HG03432 (cell line): ENCODE measurements at regions not wholly inside any gene's neighbourhood (a gene's known extent, or its start where the extent isn't known, plus 50 kb on each side); places are given as distances from the start of the nearest gene placed in this dataset.
A peak's percentile ranks its signal among the peaks of the same experiment; 100 is the strongest.

ENCODE experiments used
- ATAC-seq: cut with Tn5 transposase; IDR thresholded peaks from one replicate; pipeline ENCODE4 v1.9.1; 2021; ENCODE audit warnings: mild to moderate bottlenecking, moderate library complexity; ENCODE audit not compliant: unreplicated experiment

DNA sequence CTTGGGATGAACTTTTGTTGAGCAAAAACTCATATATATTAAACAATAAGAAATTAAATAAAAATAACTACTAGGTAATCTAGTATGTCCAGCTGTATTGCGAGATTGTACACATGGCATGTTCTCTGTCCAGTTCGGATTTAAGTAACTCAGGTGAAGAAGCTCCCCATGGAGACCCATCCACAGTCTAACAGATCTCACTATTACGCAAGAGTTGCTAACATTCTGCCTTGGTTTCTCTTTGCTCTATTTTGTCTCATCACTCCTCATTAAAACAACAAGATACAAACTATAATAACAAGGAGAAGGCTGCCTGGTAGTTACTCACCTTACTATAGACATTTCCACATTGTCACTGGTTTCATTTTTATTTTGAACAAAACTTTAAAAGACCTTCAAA, 1372.3 kb upstream of the CELF2 start:
- no peak for ATAC-seq

DNA sequence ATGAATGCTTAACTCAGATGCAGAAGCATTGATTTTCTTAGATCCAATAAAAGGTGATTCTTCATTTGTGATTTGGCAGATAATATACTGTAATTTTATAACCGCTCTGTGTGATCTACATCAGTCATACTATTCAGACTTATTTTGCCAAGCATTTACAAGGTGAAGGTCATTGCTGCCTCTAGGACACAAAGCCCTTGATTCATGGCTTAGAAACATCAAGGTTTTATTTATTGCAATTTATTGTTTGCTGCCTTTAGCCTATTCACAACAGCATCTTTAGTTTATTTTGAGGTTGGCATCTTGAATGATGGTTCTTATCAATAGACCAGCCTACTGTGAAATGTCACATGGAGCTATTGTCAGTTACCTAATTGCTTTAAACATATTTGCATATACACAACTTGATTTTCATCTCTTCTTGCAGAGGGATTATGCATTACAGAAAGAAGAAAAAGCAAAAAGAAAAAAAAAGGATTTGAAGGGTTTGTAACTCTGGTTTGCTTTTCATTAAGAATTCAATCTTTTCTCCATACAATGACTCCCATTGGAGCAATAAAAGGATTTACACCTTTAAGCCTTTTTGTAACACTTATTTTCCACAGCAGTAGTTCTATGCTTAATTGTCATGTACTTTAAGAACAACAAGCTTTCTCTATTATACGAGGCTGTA, 1371.6 kb upstream of the CELF2 start:
- no peak for ATAC-seq

DNA sequence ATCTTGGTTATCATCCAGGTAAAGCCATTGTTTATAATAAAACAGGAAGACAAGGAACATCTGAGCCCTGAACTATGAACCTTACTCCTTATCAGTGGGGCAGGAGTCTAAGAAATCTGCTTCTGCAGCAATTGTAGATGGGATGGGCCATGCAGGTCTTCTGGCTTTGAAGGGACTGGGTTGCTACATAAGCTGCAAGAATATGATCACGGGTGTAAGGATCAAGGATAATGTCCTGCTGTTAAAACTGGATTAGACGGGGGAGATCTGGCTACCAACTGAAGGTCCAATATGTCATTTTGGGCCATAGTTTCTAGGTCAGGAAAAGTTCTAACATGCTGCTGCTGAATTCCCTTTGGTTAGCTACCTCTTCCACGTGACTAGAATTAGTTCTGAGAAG, 1363.4 kb upstream of the CELF2 start:
- no peak for ATAC-seq

DNA sequence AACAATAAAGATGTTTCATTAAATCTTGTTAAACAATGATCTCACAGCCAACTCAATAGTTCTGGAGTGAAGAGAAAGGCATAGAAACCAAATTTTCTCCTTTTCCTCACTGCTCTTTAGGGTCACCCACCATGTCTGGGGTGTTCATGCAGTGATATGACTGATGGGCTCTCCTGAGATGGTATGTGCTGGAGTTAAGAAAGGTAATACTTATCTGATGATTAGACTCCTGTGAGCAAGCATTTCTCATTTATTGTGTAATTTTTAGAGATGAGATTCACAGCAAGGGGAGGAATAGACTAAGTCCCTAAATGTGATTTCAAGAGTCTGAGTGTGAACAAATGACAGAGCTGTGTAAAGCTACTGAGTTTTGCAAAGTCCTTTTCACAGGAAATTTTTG, 1361.3 kb upstream of the CELF2 start:
- no peak for ATAC-seq

DNA sequence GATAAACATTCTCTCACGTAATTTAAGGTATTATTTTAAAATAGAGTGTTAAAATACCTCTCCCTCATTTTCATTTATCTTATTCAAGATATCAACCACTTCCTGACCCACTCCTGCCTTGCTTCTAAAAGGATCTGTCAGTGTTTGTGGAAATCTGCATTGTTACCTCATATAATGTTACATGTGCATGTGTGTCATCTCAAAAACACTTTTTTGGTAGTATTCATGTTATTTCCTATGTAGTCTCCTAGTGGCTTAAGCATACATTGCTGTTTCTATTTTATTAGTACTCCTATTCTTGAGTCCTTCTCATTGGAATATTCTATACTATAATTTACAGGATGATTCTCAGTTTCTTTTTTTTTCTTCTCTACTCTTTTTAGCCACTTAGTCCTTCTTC, 1360.7 kb upstream of the CELF2 start:
- ATAC-seq = no peak

DNA sequence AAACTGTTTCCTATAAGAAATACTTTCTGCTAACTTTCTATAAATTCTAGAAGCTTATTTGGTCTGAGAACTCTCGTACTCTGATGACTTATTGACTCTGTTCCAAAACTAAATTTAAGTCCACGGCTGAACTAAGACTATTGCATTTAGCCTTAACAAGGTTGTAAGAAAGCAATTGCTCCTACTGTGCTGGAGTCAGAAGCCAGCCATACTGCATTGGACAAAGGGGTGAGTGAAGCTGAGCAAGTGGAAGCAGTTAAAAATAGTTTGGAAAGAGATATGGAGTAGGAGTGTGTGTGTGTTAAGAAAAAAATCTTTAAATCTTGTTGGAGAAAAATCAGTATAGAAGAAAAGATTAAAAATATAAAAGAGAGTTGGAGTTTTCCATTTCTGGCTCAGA, 1360.1 kb upstream of the CELF2 start:
- ATAC-seq = no peak

DNA sequence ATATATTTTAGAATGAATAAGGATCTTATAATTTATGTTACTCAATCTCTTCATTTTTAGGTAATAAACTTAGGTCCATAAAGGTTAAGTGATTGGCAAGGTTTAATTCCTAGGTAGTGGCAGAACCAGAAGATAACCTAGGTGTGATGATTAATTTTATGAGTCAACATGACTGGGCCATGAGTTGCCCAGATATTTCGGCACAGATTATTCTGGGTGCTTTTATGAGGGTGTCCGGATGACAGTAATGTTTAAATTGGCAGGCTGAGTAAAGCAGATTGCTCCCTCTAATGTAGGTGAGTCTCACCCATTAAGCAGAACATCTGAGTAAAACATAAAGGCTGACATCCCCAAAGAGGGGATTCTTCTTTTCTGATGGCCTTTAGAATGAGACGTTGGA, 1349.3 kb upstream of the CELF2 start:
- ATAC-seq = no peak

DNA sequence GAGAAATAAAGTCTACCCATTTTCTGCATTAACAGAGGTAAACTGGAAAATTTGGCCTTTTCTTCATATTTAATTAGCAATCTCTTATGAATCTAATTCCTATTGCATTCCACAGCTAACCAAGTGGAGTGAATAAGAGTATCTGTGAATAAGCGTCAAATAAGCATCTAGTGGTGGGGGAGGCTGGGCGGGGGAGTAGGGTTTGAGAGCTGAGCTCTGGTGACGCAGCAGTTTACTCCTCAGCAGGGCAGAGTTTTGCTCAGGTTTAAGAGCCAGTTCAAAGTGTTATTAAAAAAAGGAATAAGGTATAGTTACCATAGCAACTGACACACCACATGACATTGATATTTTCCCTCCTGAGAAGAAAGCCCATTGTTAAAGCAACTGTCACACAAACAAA, 1346.8 kb upstream of the CELF2 start:
- no peak for ATAC-seq

DNA sequence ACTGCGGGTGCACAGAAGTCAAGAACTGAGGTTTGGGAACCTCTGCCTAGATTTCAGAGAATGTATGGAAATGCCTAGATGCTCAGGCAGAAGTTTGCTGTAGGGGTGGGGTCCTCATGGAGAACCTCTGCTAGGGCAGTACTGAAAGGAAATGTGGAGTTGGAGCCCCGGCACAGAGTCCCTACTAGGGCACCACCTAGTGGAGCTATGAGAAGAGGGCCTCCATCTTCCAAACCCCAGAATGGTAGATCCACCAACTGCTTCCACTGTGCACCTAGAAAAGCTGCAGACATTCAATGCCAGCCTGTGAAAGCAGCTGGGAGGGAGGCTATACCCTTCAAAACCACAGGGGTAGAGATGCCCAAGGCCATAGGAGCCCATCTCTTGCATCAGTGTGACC, 1336.0 kb upstream of the CELF2 start:
- no peak for ATAC-seq

DNA sequence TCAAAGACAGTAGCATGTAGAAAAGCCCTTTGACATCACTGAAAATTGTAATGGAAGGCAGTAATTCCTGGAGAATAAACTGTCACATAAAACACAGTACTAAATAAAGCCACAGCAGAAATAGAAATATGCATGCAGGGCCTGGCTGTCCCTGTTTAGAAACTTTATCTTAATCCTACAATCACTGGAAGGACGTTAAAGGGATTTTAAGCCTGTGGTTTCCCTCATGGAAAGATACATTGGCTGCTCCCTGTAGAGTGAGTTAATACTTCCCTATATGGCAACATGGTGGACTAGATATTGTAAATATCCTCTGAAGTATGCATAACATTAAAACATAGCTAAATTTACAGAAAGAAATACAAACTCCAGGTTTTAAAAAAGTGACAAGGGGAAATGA, 1334.9 kb upstream of the CELF2 start:
- no peak for ATAC-seq

DNA sequence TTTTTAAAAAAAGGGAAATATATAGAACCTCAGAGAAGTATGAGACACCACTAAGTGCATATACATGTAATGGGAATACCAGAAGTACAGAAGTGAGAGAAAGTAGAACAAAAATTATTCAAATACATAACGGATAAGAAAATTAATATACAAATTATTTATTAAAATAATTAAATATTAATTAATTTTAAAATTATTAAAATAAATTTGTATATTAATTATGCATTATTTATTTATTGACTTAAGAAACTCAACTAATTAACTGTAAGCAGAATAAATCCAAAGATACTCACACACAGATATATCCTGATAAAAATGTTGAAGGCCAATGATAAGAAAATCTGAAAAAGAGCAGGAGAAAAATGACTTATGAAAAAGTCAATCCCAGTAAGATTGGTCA, 1333.5 kb upstream of the CELF2 start:
- ATAC-seq = no peak

DNA sequence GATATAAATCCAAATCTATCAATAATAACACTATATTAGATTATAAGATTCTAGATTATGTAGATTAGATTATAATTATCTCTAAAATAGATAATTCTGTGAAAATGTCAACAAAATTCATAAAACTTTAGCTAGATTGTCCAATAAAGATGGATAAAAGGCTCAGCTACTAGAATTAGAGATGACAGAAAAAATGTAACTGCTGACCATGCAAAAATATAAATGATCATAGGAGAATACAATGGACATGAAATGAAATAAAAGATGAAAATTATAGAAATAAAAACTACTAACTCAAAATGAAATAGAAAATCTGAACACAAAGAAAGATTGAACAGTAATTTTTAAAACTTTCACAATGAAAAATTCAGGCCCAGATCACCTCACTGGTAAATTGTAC, 1332.1 kb upstream of the CELF2 start:
- ATAC-seq = no peak

DNA sequence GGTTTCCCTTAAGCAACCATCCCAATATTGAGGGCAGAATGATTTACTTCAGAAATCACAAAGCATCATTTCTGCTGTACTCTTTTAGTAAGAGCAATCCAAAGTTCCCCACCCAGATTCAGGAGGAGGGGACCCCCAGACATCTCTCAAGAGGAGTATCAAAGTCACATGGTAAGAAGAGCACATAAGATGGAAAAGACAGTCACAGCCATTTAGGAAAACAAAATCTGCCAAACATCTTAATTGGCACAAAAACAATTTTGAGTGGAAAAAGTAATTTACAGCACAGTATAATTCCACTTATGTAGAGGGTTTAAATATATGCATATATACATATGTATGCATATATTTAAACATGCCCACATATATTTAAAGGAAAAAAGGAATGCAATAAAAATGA, 1329.0 kb upstream of the CELF2 start:
- ATAC-seq = no peak

DNA sequence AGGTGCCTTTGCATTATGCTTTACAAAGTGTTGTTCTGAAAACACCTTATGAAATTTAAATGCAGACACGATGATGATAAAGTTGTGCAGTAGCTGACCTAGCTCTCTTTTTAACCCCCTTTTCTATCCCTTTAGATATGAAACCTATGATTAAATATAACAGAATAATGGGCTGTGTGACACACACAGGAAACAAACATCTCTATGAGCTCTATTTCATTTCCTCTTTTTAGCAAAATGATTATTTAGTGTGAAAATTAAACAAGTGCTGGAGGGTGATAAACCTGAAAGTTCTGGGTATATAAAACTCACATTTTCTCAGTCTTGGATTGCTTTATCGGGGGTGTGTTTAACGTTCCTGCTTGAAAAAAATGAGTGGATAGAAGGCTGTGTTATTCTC, 1310.5 kb upstream of the CELF2 start:
- peak; percentile 59 for ATAC-seq

DNA sequence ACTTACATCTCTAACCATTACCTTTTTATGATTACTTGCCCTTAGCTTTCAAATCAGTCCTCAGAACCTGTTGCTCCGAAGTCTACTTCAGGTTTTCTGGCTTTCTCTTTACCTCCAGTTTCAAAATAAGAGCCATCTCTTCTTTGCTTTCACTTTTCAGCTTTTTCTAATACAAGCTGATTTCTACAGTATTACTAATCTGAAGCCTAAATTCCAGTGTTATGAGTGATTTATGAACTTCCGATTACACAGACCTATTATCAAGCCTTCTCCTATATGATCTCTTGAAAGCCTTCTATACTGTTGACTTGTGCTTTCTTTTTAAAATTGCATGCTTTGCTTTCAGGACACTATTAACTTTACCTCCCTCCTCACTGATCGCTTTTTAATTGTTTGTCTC, 1307.8 kb upstream of the CELF2 start:
- ATAC-seq = no peak

DNA sequence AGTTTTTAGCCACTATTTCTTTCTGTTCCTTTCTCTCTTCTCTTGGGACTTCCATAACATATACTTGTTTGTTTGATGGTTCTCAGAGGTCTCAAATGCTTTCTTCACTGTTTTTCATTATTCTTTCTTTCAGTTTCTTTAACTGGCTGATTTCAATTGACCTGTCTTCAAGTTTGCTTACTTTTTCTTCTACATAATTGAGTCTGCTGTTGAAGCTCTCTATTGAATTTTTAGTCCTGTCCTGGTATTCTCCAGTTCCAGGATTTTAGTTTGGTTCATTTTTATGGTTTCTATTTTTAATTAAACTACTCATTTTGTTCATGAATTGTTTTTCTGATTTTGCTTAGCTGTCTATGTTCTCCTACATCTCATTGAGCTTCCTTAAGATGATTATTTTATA, 1305.3 kb upstream of the CELF2 start:
- no peak for ATAC-seq

DNA sequence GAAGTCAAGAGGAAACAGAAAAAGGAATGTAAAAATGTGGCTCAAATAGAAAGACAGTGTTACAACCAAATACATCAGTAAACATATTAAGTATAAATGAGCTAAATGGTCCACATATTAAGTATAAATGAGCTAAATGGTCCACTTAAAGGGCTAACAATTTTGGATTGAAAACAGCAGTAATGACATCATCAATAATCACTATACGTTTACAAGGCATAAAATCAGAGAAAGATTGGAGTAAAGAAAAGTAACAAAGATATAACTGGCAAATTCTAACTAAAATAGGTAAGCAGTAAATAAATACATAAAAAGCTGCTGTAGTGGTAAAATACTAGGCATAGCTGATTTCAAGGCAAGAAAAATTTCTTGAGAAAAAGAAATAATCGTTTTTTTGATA, 1298.4 kb upstream of the CELF2 start:
- no peak for ATAC-seq

DNA sequence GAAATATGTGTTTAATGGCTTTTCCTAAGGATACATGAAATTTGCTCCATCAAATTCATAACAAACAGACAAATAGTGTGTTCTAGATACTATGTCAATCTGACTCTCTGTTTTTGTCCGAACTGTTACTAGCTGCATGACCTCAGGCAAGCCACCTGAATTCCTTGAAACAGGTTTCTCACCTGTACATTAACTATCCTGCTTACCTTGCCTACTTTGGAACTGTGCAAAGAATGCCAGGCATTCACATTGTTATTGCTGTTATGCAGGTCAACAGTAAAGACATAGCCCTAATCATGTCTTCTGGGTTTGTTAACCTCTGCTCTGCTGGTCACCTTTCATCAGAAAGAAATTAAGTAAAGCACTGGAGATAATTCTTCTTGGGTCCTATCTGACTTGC, 1283.9 kb upstream of the CELF2 start:
- no peak for ATAC-seq

DNA sequence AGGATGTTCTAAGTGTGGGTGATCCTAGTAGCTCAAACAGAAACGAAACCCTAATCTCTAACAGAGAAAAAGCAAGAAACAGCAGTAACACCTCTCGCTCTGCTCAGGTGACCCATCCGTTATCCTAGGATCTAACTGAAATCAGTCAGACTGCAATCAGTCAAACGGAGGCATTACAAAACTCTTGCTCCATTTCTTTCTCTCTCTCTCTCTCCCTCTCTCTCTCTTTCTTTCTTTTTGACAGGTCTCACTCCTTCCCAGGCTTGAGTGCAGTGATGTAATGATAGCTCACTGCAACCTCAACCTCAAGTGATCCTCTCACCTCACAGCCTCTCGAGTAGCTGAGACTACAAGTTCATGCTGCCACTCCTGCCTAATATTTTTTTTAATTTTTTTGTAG, 1283.5 kb upstream of the CELF2 start:
- no peak for ATAC-seq

DNA sequence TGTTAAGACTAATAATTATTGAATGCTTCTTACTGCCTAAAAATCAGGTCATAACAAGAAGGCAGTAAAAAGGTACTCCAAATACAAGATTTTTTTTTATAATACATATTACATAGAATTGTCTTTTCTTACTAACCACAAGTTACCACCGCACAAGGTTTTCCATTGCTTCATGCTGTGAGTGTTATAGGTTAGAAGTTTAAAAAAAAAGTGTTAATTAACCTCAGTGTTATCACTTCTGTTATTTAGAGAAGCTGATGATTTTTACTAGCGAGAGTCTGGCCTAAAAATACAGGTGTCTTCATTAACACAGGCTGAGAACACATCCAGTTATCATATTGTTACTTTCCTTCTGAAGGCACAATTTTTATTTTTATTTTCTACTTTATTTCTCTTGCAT, 1281.9 kb upstream of the CELF2 start:
- no peak for ATAC-seq

DNA sequence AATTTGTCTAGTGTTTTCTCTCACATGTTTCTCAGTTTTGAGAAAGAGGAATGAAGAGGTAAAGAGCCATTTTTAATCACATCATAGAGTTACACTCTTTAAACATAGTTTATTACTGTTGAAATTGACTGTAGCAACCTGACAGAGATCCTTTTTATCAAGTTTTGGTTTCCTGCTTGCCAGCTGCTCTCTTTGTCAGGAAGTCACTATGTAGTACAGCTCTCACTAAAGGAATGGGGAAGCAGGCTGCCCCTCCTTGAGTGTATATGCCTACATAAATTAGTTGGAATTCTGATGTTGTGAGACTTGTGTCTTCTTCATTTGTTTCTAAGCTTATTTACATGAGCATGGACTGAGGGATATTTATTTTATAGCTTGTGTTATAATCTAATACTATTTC, 1274.0 kb upstream of the CELF2 start:
- no peak for ATAC-seq

DNA sequence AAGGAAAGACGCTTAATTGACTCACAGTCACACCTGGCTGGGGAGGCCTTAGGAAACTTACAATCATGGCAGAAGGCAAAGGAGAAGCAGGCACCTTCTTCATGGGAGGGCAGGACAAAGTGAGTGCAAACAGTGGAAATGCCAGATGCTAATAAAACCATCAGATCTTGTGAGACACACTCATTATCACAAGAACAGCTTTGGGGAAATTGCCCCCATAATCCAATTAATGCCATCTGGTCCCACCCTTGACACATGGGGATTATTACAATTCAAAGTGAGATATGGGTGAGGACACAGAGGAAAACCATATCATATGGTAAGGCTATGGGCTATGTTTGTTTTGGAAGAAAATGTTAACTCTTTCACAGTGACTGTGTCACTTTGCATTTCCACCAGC, 1272.5 kb upstream of the CELF2 start:
- ATAC-seq = no peak

DNA sequence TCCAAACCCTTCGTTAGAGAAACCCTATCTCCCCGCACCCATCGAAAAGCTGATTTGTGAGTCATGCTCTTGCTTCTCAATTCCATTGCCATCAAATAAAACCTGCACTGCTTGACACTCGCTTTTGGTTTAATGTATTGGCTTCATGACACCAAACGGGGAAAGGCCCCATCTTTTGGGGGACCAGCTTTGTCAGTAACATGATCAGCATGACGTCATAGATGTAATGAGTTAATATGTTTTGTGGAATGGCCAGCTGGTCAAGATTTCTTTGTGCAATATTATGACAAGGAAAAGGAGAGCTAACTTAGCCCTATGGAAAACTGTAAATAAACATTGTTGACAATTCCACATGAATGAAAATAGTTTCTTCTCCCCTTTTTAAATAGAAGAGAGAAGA, 1260.5 kb upstream of the CELF2 start:
- ATAC-seq = no peak

DNA sequence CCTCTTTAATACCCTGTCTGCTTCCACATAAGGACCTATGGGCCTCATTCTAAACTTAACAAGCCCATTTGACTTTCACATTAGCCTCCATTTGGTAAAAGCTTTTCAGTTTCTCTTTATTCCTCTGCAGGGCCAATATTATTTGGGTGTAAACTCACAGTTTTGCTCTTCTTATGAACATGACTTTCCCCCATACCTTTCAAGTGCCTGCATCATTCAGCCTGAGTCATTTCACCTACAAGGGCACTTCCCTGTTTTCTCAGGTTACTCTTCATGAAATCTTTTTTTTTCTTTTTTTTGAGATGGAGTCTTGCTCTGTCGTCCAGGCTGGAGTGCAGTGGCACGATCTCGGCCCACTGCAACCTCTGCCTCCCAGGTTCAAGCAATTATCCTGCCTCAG, 1258.1 kb upstream of the CELF2 start:
- no peak for ATAC-seq
